ENCODE measurements at regions not wholly inside any gene's neighbourhood (a gene's known extent, or its start where the extent isn't known, plus 50 kb on each side); places are given as distances from the start of the nearest gene placed in this dataset.

DNA sequence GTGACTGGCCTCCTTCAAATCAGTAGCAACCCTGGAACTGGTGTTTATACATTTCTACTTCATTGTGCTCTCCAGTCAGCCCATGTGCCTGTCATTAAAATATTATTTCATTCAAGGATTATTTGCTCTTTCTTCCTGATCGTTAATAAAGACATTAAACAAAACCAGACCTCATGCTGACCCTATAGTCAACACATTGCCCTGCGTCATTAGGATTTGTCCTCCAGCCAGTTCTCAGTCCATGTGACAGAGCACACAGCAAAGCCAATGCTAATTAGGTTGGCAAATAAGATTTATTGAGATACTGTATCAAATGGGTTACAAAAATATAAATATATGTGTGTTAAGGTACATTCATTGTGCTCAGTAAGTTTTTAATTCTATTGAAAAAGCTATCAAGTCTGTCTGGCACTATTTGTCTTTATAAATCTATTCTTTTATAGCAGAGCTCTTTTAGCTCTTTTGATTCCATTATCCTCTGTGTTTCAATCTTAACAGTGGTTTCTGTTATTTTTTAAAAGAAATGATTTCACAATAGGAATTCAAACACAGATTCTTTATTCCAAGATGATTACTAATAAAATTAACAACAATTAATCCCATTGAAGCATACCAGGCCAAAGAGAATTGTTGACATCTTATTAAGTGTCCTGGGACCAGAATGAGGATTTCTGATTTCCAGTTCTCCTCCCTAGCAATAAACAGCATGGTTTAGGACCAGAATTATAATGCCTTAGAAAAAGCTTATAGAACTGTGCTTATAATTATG is 209.4 kb upstream of the RGMB start:
- TF ChIP-seq FOXP2 (optimal IDR thresholded peaks at IDR 0.05; ENCODE audit: borderline replicate concordance, extremely low read depth, extremely low read length, insufficient read depth) (no peak), SIN3A (IDR thresholded peaks at IDR 0.05; ENCODE audit: borderline replicate concordance, insufficient read depth, low read length) (no peak), TAF1 (IDR thresholded peaks at IDR 0.05; ENCODE audit: borderline replicate concordance, insufficient read depth, low read length) (no peak), POLR2AphosphoS5 (IDR thresholded peaks at IDR 0.05; ENCODE audit: low read depth, low read length) (no peak)
- TF ChIP-seq, protein P1, sequence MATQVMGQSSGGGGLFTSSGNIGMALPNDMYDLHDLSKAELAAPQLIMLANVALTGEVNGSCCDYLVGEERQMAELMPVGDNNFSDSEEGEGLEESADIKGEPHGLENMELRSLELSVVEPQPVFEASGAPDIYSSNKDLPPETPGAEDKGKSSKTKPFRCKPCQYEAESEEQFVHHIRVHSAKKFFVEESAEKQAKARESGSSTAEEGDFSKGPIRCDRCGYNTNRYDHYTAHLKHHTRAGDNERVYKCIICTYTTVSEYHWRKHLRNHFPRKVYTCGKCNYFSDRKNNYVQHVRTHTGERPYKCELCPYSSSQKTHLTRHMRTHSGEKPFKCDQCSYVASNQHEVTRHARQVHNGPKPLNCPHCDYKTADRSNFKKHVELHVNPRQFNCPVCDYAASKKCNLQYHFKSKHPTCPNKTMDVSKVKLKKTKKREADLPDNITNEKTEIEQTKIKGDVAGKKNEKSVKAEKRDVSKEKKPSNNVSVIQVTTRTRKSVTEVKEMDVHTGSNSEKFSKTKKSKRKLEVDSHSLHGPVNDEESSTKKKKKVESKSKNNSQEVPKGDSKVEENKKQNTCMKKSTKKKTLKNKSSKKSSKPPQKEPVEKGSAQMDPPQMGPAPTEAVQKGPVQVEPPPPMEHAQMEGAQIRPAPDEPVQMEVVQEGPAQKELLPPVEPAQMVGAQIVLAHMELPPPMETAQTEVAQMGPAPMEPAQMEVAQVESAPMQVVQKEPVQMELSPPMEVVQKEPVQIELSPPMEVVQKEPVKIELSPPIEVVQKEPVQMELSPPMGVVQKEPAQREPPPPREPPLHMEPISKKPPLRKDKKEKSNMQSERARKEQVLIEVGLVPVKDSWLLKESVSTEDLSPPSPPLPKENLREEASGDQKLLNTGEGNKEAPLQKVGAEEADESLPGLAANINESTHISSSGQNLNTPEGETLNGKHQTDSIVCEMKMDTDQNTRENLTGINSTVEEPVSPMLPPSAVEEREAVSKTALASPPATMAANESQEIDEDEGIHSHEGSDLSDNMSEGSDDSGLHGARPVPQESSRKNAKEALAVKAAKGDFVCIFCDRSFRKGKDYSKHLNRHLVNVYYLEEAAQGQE (IDR thresholded peaks at IDR 0.05; ENCODE audit: insufficient read depth in 1 of 2, low read depth in 2 of 2, low read length in 2 of 2), result no peak

DNA sequence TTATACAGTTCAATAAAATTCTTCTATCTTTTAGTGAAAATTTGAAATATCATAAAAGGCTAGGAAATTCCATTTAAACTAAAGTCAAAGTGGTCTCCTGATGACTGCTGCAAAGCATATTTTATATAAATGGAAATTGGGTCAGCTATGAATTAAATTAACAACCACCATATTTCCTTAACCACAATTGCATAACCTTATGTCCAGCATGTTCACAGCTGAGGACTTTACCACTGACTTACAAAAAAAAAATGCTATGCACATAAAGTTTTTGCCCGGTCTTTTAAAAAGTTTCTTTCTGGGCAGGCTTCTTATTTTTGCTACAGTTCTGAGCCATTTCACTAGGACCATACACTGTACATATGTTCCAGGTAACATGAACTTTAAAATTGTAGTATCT is 208.6 kb upstream of the RGMB start:
- TF ChIP-seq POLR2AphosphoS5 (IDR thresholded peaks at IDR 0.05; ENCODE audit: low read depth, low read length) (no peak), SIN3A (IDR thresholded peaks at IDR 0.05; ENCODE audit: borderline replicate concordance, insufficient read depth, low read length) (no peak), FOXP2 (optimal IDR thresholded peaks at IDR 0.05; ENCODE audit: borderline replicate concordance, extremely low read depth, extremely low read length, insufficient read depth) (no peak), TAF1 (IDR thresholded peaks at IDR 0.05; ENCODE audit: borderline replicate concordance, insufficient read depth, low read length) (no peak)
- TF ChIP-seq, protein P1 (IDR thresholded peaks at IDR 0.05; ENCODE audit: insufficient read depth in 1 of 2, low read depth in 2 of 2, low read length in 2 of 2), result no peak

DNA sequence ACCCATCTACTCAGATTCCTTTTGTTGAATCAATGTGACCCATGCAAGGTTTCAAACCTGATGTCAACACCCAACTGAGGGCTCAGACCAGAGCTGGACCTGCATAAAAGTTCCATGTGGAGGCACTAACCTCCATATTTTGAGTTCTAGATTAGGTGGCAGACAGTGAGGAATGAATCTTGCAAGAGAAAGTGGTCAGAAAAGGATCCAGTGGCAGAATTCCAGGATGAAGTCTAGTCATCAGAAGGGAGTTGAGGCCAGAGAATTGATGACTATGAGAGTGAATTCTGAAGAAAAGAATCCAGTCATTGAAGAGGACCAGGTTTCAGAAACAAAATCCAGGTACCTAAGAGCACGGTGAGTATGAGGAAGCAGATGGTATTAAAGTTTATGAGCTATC is 205.1 kb upstream of the RGMB start:
- no peak for TF ChIP-seq SIN3A (IDR thresholded peaks at IDR 0.05; ENCODE audit: borderline replicate concordance, insufficient read depth, low read length)

DNA sequence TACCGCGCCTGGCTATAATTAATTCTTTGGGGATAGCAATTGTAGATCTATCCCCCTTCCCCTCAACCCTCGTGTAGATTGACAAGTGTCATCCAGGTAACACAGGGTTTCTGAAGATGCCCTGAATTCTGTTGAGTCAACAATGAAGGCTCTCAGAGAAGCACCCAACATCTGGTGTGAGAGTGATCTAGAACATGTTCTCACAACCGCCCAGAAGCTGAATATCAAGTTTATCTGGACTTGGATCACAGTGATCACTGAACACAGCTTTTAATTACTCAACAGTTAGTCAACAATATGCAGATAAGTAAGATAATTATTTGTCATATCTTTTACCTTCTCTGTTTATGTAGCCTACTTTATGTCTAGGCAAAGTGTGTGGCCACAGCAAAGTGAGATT is 204.2 kb upstream of the RGMB start:
- TF ChIP-seq FOXP2 (optimal IDR thresholded peaks at IDR 0.05; ENCODE audit: borderline replicate concordance, extremely low read depth, extremely low read length, insufficient read depth) (no peak), POLR2AphosphoS5 (IDR thresholded peaks at IDR 0.05; ENCODE audit: low read depth, low read length) (no peak), SIN3A (IDR thresholded peaks at IDR 0.05; ENCODE audit: borderline replicate concordance, insufficient read depth, low read length) (no peak), TAF1 (IDR thresholded peaks at IDR 0.05; ENCODE audit: borderline replicate concordance, insufficient read depth, low read length) (no peak)
- TF ChIP-seq, protein P1 (IDR thresholded peaks at IDR 0.05; ENCODE audit: insufficient read depth in 1 of 2, low read depth in 2 of 2, low read length in 2 of 2), result no peak

DNA sequence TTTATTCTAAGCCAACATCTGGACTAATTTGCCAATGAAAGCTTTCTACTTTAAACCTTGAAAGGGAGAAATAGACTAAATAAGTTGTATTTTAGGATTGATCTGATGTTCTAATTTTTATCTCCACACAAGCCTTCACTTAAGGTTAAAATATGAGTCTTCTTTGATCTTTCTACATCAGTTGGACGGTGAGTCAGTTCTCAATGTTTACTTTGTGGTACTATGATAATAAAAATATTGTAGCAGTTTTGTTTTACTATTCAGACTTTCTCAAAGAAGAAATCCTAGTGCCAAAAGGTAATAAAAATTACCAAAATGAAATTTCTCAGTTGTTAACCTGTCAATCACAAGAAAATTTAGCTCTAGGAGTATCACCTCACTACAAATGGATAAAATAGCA is 203.5 kb upstream of the RGMB start:
- TF ChIP-seq SIN3A (IDR thresholded peaks at IDR 0.05; ENCODE audit: borderline replicate concordance, insufficient read depth, low read length) (no peak), FOXP2 (optimal IDR thresholded peaks at IDR 0.05; ENCODE audit: borderline replicate concordance, extremely low read depth, extremely low read length, insufficient read depth) (no peak), TAF1 (IDR thresholded peaks at IDR 0.05; ENCODE audit: borderline replicate concordance, insufficient read depth, low read length) (no peak), POLR2AphosphoS5 (IDR thresholded peaks at IDR 0.05; ENCODE audit: low read depth, low read length) (no peak)
- TF ChIP-seq, protein P1 (IDR thresholded peaks at IDR 0.05; ENCODE audit: insufficient read depth in 1 of 2, low read depth in 2 of 2, low read length in 2 of 2), result no peak
